HL-60 (cell line): ENCODE measurements at regions not wholly inside any gene's neighbourhood (a gene's known extent, or its start where the extent isn't known, plus 50 kb on each side); places are given as distances from the start of the nearest gene placed in this dataset.

Experiments used
- DNase-seq, 2 experiments: peaks; one replicate each; pipeline ENCODE4 v3.0.0-alpha.2; 2010 to 2020; ENCODE audit warnings: low read depth in 1 of 2, low spot score in 1 of 2
- H3K27ac ChIP-seq: fragments of 250-450 bp; sonication (Bioruptor Pico); replicated peaks from 2 replicates; pipeline ENCODE4 v1.5.1; 2020; ENCODE audit warnings: mild to moderate bottlenecking, moderate library complexity
- H3K27me3 ChIP-seq: fragments of 250-450 bp; sonication (Bioruptor Pico); 2 replicates; pipeline ENCODE4 v1.5.1; 2021; ENCODE audit warnings: mild to moderate bottlenecking, moderate library complexity; ENCODE audit not compliant: insufficient read depth, poor library complexity, severe bottlenecking
- H3K4me3 ChIP-seq: replicated peaks from 2 replicates; pipeline ENCODE4 v1.5.1; 2011; ENCODE audit warnings: mild to moderate bottlenecking, control low read depth, low read length; ENCODE audit not compliant: insufficient read depth
- GABPA ChIP-seq: IDR thresholded peaks from 2 replicates; pipeline ENCODE4 v1.6.1; 2012; ENCODE audit warnings: low read depth
- POLR2AphosphoS5 ChIP-seq: IDR thresholded peaks from 2 replicates; pipeline ENCODE4 v1.6.1; 2012; ENCODE audit warnings: low read depth
- SPI1 ChIP-seq: IDR thresholded peaks from 2 replicates; pipeline ENCODE4 v1.6.1; 2012; ENCODE audit warnings: low read depth, mild to moderate bottlenecking, borderline replicate concordance
- TF ChIP-seq, protein P1 (sequence below): IDR thresholded peaks from 2 replicates; pipeline ENCODE4 v1.6.1; 2012; ENCODE audit warnings: low read depth; ENCODE audit not compliant: insufficient replicate concordance
- TF ChIP-seq, protein P2 (sequence below): IDR thresholded peaks from one replicate; pipeline ENCODE4 v1.5.1; 2011; ENCODE audit warnings: low read length, control low read depth, inconsistent platforms; ENCODE audit not compliant: insufficient read depth

DNA sequence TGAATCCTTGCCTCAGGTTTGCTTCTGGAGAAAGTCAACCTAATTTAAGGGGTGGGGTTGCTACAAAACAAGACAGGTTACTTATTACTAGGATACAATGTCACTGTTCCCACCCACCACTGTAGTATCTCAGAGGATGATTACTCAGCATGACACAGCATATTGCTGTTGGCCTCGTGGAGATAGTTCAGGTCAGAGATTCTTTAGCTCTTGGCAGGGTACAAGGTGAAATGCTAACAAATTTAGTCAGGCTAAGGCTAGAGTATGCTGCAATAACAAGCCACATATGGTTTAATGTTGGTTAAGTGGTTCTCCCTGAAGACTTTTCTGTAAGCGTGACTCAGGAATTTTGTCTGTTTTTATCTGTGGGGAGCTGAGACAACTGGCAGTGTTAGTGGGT lies 161.8 kb downstream of the EDEM1 start:
- TF ChIP-seq SPI1 (no peak), GABPA (no peak), POLR2AphosphoS5 (no peak)
- TF ChIP-seq, protein P1, sequence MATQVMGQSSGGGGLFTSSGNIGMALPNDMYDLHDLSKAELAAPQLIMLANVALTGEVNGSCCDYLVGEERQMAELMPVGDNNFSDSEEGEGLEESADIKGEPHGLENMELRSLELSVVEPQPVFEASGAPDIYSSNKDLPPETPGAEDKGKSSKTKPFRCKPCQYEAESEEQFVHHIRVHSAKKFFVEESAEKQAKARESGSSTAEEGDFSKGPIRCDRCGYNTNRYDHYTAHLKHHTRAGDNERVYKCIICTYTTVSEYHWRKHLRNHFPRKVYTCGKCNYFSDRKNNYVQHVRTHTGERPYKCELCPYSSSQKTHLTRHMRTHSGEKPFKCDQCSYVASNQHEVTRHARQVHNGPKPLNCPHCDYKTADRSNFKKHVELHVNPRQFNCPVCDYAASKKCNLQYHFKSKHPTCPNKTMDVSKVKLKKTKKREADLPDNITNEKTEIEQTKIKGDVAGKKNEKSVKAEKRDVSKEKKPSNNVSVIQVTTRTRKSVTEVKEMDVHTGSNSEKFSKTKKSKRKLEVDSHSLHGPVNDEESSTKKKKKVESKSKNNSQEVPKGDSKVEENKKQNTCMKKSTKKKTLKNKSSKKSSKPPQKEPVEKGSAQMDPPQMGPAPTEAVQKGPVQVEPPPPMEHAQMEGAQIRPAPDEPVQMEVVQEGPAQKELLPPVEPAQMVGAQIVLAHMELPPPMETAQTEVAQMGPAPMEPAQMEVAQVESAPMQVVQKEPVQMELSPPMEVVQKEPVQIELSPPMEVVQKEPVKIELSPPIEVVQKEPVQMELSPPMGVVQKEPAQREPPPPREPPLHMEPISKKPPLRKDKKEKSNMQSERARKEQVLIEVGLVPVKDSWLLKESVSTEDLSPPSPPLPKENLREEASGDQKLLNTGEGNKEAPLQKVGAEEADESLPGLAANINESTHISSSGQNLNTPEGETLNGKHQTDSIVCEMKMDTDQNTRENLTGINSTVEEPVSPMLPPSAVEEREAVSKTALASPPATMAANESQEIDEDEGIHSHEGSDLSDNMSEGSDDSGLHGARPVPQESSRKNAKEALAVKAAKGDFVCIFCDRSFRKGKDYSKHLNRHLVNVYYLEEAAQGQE = no peak
- TF ChIP-seq, protein P2, sequence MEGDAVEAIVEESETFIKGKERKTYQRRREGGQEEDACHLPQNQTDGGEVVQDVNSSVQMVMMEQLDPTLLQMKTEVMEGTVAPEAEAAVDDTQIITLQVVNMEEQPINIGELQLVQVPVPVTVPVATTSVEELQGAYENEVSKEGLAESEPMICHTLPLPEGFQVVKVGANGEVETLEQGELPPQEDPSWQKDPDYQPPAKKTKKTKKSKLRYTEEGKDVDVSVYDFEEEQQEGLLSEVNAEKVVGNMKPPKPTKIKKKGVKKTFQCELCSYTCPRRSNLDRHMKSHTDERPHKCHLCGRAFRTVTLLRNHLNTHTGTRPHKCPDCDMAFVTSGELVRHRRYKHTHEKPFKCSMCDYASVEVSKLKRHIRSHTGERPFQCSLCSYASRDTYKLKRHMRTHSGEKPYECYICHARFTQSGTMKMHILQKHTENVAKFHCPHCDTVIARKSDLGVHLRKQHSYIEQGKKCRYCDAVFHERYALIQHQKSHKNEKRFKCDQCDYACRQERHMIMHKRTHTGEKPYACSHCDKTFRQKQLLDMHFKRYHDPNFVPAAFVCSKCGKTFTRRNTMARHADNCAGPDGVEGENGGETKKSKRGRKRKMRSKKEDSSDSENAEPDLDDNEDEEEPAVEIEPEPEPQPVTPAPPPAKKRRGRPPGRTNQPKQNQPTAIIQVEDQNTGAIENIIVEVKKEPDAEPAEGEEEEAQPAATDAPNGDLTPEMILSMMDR = no peak
- DNase-seq = no peak
- no peaks in the 10 kb centered on the region for H3K27me3 ChIP-seq
- no peak overlapping the region for H3K27ac ChIP-seq
- no peak overlapping the region for H3K4me3 ChIP-seq

DNA sequence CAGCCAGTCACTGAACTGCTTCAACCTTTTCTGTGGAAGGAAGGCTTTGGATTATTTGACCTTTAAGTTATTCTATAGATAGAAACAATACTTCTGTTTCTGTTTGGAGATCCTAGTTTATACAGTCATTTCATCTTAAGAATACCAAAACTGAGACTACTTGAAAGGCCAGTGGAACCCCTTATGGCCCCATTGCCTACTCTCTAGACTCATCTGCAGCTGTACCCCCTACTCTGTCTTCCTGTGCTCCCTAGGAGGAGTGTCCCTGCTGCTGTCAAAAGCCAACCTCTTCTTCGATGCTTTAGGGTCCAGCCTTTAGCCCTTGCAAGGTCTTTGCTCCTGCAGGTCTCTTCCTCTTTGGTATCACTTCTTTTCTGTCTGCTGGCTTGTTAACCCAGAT lies 169.6 kb downstream of the EDEM1 start:
- Histone ChIP-seq H3K4me3 (no peak overlapping the region), H3K27ac (no peak overlapping the region), H3K27me3 (no peaks in the 10 kb centered on the region)
- TF ChIP-seq, protein P1 = no peak
- TF ChIP-seq GABPA = no peak
- TF ChIP-seq SPI1 = no peak
- TF ChIP-seq POLR2AphosphoS5 = no peak
- TF ChIP-seq, protein P2 = no peak
- DNase-seq = no peak

DNA sequence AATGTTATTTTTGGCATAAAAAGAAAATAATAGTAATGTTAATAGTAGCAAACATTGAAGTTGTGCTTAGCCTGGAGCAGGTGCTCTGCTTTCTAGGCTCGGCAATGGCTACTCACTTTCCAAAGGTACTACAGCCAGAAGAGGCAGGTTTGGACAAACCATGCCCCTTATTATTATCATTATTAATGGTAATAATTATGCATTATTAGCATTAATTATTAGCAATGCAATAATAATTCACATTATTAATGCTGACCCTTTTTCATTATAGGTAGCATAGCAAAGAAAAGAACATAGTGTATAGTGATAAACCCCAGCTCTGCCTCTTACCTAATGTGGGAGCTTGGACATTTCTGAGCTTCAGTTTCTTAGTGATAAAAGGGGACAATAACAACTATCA lies 171.4 kb downstream of the EDEM1 start:
- Histone ChIP-seq H3K27ac (no peak overlapping the region), H3K27me3 (no peaks in the 10 kb centered on the region), H3K4me3 (no peak overlapping the region)
- no peak for DNase-seq
- TF ChIP-seq, protein P1 = no peak
- TF ChIP-seq GABPA (no peak), SPI1 (no peak), POLR2AphosphoS5 (no peak)
- TF ChIP-seq, protein P2 = no peak
